ENCODE measurements at regions not wholly inside any gene's neighbourhood (a gene's known extent, or its start where the extent isn't known, plus 50 kb on each side); places are given as distances from the start of the nearest gene placed in this dataset.

DNA sequence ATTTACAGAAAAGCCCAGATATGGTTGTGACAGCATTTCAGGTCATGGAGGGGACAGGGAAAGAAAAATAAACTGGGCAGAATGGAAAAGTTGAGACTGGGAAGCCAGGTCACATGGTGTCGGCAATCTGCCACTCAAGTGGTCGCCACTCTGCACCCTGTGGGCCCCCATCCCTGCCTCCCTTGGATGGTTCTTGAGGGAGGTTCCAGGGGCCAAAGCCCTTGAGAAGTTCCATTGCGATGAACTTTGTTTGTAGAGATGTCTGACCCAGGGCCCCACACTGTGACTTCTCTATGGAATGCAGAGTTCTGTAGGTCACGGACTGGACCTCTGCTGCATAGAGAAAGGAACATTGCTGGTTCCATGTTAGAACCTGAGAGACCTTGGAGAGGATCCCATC lies 105.7 kb upstream of the SLC14A2 start:
- Mint-ChIP-seq H3K36me3 (ENCODE audit: low read depth) (no peaks in the 10 kb centered on the region), H3K9me3 (peaks cover 9% of the 10 kb centered on the region), H3K4me1 (no peaks in the 10 kb centered on the region), H3K27ac (no peak overlapping the region), H3K4me3 (no peak overlapping the region), H3K27me3 (no peaks in the 10 kb centered on the region)
- TF ChIP-seq, protein P1, sequence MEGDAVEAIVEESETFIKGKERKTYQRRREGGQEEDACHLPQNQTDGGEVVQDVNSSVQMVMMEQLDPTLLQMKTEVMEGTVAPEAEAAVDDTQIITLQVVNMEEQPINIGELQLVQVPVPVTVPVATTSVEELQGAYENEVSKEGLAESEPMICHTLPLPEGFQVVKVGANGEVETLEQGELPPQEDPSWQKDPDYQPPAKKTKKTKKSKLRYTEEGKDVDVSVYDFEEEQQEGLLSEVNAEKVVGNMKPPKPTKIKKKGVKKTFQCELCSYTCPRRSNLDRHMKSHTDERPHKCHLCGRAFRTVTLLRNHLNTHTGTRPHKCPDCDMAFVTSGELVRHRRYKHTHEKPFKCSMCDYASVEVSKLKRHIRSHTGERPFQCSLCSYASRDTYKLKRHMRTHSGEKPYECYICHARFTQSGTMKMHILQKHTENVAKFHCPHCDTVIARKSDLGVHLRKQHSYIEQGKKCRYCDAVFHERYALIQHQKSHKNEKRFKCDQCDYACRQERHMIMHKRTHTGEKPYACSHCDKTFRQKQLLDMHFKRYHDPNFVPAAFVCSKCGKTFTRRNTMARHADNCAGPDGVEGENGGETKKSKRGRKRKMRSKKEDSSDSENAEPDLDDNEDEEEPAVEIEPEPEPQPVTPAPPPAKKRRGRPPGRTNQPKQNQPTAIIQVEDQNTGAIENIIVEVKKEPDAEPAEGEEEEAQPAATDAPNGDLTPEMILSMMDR (IDR thresholded peaks at IDR 0.05), result no peak
- CTCF ChIA-PET, result no interaction called here
- intact Hi-C loops (cut with micrococcal nuclease), result no loop called here
- no peak for ATAC-seq (ENCODE audit: low read depth)
- POLR2A ChIA-PET, result no interaction called here
- DNase-seq, result no peak

DNA sequence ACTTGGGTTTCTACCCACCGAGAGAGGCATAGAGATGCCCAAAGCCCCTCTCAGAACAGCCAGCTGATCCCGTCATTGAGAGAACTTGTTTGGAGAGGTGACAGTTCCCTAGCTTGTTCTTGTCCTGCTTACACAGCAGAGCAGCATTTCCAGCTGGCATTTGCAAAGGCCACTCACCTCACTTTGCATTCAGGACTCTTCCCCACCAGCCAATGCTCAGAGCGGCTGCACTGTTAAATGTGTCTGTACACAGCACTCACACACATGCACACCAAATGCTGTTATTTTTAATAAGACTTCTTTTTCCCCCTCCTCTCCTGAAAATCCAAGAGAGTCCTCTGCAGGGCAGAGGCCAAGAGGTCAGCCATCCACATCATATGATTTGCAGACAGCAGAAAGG lies 104.6 kb upstream of the SLC14A2 start:
- TF ChIP-seq, protein P1 (IDR thresholded peaks at IDR 0.05), result no peak
- H3K9me3 Mint-ChIP-seq, result peaks cover 9% of the 10 kb centered on the region
- ChIA-PET CTCF (no interaction called here), POLR2A (no interaction called here)
- no peaks in the 10 kb centered on the region for H3K27me3 Mint-ChIP-seq
- intact Hi-C loops (cut with micrococcal nuclease), result no loop called here
- no peak overlapping the region for H3K27ac Mint-ChIP-seq
- H3K36me3 Mint-ChIP-seq (ENCODE audit: low read depth), result no peaks in the 10 kb centered on the region
- H3K4me1 Mint-ChIP-seq, result no peaks in the 10 kb centered on the region
- ATAC-seq (ENCODE audit: low read depth) (no peak), DNase-seq (no peak)
- no peak overlapping the region for H3K4me3 Mint-ChIP-seq

DNA sequence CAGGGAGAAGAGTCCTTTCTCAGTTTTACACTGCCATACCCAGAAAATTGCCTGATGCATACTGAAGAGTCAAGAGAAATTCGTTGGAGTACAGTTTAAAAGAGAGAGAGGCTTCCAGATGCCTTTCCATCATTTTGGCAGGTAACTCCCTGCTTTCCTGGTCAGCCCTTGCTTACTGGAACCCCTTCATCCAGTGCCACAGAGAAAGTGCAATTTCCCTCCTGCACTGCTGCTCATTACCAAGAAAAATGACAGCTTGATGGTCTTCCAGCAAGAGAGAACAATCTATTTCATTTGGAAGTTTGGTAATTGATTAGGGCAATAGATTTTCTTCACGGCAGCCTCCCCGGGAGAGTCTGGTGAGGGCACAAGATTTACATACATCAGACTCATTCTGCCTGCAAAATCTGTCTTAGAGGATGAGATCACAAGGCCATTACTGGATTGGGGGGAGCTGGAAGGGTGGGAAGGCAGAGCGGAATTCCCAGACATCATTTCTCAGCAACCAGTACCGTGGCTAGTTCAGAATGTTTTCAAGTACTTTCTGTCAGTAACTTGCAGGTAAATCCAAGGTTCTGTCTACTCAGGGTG lies 102.8 kb upstream of the SLC14A2 start:
- Mint-ChIP-seq H3K36me3 (ENCODE audit: low read depth) (no peaks in the 10 kb centered on the region), H3K4me3 (no peak overlapping the region), H3K9me3 (peaks cover 9% of the 10 kb centered on the region), H3K27ac (no peak overlapping the region), H3K4me1 (no peaks in the 10 kb centered on the region), H3K27me3 (no peaks in the 10 kb centered on the region)
- ChIA-PET CTCF (no interaction called here), POLR2A (no interaction called here)
- TF ChIP-seq, protein P1 (IDR thresholded peaks at IDR 0.05), result no peak
- no peak for DNase-seq
- no peak for ATAC-seq (ENCODE audit: low read depth)
- intact Hi-C loops (cut with micrococcal nuclease), result no loop called here

DNA sequence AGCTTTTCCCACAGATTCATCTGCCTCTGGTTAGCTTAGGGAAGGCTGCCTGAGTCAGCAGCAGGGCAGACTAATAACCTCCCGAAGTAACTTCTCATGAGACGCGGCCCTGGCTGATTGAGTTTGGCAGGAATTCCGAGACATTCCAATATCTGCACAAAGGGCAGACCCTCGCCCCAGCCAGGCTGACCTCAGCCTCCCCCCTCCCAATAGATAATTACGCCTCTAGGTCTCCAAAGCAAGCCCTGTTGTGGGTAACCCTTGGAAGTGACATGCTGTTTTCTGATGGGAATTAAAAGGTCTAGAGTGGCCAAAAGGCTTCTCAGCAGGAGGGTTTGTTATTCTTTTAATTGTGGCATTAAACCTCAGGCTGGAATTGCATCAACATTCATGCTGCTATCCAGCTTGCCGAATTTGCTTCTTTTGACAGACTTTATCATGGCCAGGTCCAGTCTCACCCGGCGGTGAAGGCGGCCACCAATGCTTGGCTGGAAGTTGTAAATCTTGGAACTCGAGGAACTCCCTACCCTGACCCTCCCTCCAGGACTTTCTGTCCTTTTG lies 98.0 kb upstream of the SLC14A2 start:
- no peak for DNase-seq
- intact Hi-C loops (cut with micrococcal nuclease), result no loop called here
- Mint-ChIP-seq H3K27ac (no peak overlapping the region), H3K4me3 (no peak overlapping the region), H3K27me3 (no peaks in the 10 kb centered on the region), H3K9me3 (peaks cover 9% of the 10 kb centered on the region), H3K36me3 (ENCODE audit: low read depth) (no peaks in the 10 kb centered on the region), H3K4me1 (no peaks in the 10 kb centered on the region)
- TF ChIP-seq, protein P1 (IDR thresholded peaks at IDR 0.05), result no peak
- no peak for ATAC-seq (ENCODE audit: low read depth)
- POLR2A ChIA-PET, result no interaction called here
- CTCF ChIA-PET, result no interaction called here

DNA sequence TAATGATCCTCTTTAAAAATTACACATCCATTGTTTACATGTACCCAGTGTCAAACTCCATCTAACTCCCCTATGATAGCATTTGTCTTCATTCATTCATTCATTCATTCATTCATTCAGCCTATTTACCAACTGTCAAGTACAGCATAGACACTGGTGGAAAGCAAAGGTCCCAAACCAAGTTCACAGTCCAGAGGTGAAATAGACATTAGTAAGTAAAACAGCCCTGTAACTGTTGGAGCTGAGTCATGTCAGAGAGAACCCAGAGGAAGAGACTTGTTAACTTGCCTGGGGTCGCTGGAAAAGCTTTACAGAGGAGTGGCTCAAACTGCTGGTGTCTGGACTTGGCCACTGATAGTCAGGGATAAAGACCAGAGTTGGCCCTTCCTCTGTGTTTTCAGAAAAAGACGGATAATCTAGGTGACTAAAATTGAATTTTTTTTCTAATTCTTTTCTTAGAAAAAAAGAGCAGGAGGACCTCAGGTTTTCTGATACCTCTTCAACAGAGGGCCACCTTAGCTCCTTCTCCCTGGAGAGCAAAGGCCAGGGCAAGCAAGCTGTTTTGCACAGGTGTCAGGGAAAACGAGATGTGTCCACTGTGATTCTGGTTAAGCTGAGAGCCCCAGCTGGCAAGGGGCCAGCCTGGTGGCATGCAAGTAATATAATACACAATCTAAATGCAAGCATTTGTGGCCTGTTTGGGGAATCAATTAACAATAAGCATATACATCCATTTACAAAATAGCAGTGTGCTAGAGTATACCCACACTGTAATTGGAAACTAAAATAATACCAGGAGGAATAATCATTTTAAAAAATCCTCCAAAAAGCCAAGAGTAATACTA lies 96.7 kb upstream of the SLC14A2 start:
- Mint-ChIP-seq H3K9me3 (peaks cover 9% of the 10 kb centered on the region), H3K4me3 (no peak overlapping the region), H3K27ac (no peak overlapping the region), H3K36me3 (ENCODE audit: low read depth) (no peaks in the 10 kb centered on the region), H3K4me1 (no peaks in the 10 kb centered on the region), H3K27me3 (peaks cover under 1% of the 10 kb centered on the region)
- ChIA-PET CTCF (no interaction called here), POLR2A (no interaction called here)
- ATAC-seq (ENCODE audit: low read depth), result no peak
- no peak for DNase-seq
- intact Hi-C loops (cut with micrococcal nuclease), result no loop called here
- TF ChIP-seq, protein P1 (IDR thresholded peaks at IDR 0.05), result no peak
